ENCODE measurements at regions not wholly inside any gene's neighbourhood (a gene's known extent, or its start where the extent isn't known, plus 50 kb on each side); places are given as distances from the start of the nearest gene placed in this dataset.

DNA sequence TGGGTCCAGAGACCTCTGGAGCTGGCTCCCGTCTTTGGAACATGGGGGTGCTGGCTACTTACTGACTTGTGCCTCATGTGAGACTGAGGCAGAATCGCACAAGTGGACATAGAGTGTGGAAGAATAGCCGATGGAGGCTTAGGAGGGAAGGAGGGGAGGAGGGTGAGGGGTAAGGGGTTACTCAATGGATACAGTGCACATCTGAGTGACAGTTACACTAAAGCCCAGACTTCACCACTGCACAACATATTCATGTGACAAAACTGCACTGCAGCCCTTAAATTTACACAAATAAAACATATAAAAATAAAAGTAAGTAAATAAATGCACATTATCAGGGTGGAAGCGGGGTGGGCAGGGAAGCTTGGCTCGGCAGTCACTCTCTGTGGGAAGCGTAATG is 197.7 kb upstream of the RAB4A start:
- FAIRE-seq (no peak), DNase-seq (ENCODE audit: insufficient read length, low spot score) (no peak)
- no peak for TF ChIP-seq CTCF (IDR thresholded peaks at IDR 0.05; ENCODE audit: insufficient read depth, missing control alignments)

DNA sequence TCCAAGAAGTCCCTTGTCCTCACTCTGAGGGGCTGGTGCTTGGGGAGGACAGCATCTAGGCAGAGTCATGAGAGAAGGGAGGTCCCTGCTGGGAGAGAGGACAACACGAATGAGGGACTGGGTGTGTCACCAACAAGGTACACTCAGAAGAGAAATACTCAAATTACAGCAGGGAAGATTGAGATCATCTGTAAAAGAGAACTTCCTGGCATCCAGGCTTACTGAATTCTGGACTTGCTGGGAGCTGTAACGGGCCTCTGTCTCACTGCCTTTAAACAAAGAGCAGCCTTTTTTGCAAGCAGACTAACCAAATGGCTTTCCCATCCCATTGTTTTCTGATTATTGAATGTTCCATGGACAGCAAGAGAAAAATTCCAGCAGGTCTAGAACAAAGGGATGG is 195.7 kb upstream of the RAB4A start:
- no peak for FAIRE-seq
- TF ChIP-seq CTCF (IDR thresholded peaks at IDR 0.05; ENCODE audit: insufficient read depth, missing control alignments) = no peak

GRCh38 chr1:229075716-229076115 is 195.2 kb upstream of the RAB4A start:
- DNase-seq (ENCODE audit: insufficient read length, low spot score) (no peak), FAIRE-seq (no peak)
- TF ChIP-seq CTCF (IDR thresholded peaks at IDR 0.05; ENCODE audit: insufficient read depth, missing control alignments) = no peak

More for the DNA sequence above, 195.7 kb upstream of the RAB4A start:
- no peak for DNase-seq (ENCODE audit: insufficient read length, low spot score)

- TF ChIP-seq CTCF (IDR thresholded peaks at IDR 0.05; ENCODE audit: insufficient read depth, missing control alignments) = no peak
- FAIRE-seq = no peak
- DNase-seq (ENCODE audit: insufficient read length, low spot score) = no peak
Observed at GRCh38 chr1:229076195-229076594, 194.7 kb upstream of the RAB4A start.

DNA sequence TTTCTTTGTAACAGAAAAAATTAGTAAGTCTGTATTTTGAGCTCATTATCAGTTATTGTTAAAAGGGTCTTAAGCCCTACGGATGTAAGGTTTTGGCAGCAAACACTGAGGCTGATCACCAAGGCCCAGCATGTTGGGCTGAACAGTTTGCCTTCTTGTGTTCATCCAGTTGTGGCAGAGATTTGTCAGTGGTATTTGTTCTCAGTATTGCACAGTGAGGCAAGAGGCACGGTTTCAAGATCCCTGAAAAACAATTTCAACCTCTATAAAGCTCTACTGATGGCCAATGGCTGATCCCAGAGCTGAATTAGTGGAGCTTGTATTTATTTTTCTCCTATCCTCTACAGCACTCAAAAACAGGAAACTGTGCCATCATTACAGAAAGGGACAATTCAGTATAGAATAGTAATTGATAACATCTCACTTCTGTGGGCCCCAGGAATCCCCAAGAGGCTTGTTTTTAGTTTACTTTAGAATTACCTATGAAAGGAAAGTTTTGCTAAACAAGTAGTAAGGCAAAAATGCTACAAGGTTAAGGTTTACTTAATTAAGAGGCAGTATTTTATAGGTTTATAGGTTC is 191.8 kb upstream of the RAB4A start:
- no peak for FAIRE-seq
- TF ChIP-seq CTCF (IDR thresholded peaks at IDR 0.05; ENCODE audit: insufficient read depth, missing control alignments) = no peak
- no peak for DNase-seq (ENCODE audit: insufficient read length, low spot score)

GRCh38 chr1:229080361-229080760 is 190.6 kb upstream of the RAB4A start:
- DNase-seq (ENCODE audit: insufficient read length, low spot score) (no peak), FAIRE-seq (no peak)
- TF ChIP-seq CTCF (IDR thresholded peaks at IDR 0.05; ENCODE audit: insufficient read depth, missing control alignments) = no peak

DNA sequence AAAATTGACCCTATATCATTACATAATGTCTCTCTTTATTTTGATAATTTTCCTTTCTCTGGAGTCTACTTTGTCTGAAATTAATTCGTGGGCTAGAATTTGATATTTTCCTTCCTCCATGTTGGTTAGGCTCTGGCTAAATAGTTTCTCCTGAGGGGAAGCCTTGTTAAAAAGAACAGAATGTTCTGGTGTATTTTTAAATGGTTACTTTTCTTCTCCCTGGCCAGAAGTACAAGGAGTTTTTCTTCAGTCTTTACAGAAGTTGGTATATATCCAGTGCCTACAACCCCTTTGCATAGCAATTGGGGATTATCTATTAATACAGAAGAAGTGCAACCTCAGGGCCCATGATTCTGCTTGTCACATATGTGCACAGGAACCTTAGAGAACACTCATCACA is 185.6 kb upstream of the RAB4A start:
- no peak for TF ChIP-seq CTCF (IDR thresholded peaks at IDR 0.05; ENCODE audit: insufficient read depth, missing control alignments)
- DNase-seq (ENCODE audit: insufficient read length, low spot score) (no peak), FAIRE-seq (peak; percentile 41)
